CD4-positive, CD25-positive, alpha-beta regulatory T cell (primary cell): ENCODE measurements at regions not wholly inside any gene's neighbourhood (a gene's known extent, or its start where the extent isn't known, plus 50 kb on each side); places are given as distances from the start of the nearest gene placed in this dataset.

Source experiments
- ATAC-seq, 2 donors: fragments of 150-1000 bp; cut with Tn5 transposase; one replicate each; pipeline ENCODE4 v1.10.0; 2021; ENCODE audit warnings: low read depth in 2 of 2, moderate number of reproducible peaks in 2 of 2, moderate library complexity in 1 of 2
- DNase-seq, 3 donors: peaks; one replicate each; pipeline versions ENCODE4 v3.0.0 to v3.0.0-alpha.2; 2012 to 2022; ENCODE audit warnings: mixed read lengths in 1 of 3
- H3K27ac ChIP-seq: one replicate; pipeline ENCODE4 v1.7.0; 2013; ENCODE audit warnings: mild to moderate bottlenecking, low read length; ENCODE audit not compliant: insufficient read depth, poor library complexity, severe bottlenecking
- H3K27me3 ChIP-seq: one replicate; pipeline ENCODE4 v1.7.0; 2013; ENCODE audit warnings: low read length; ENCODE audit not compliant: control insufficient read depth, insufficient read depth
- H3K36me3 ChIP-seq: one replicate; pipeline ENCODE4 v1.7.0; 2013; ENCODE audit warnings: mild to moderate bottlenecking, low read length, moderate library complexity; ENCODE audit not compliant: control insufficient read depth, insufficient read depth
- H3K4me1 ChIP-seq: 2 replicates; pipeline ENCODE4 v1.7.0; 2013; ENCODE audit warnings: mild to moderate bottlenecking, low read length; ENCODE audit not compliant: insufficient read depth, control insufficient read depth, poor library complexity, severe bottlenecking
- H3K4me3 ChIP-seq: one replicate; pipeline ENCODE4 v1.7.0; 2013; ENCODE audit warnings: low read depth, mild to moderate bottlenecking, low read length, moderate library complexity
- H3K9me3 ChIP-seq, 2 experiments: 1 replicate in 1 of 2; 2 replicates in 1 of 2; pipeline ENCODE4 v1.7.0; 2013; ENCODE audit warnings: low read length in 2 of 2, mild to moderate bottlenecking in 1 of 2, moderate library complexity in 1 of 2; ENCODE audit not compliant: control insufficient read depth in 2 of 2
- H3K27ac Mint-ChIP-seq, 3 donors: one replicate each; pipeline ENCODE4 v1.8.0; 2020 to 2022; ENCODE audit warnings: mild to moderate bottlenecking in 3 of 3, mixed read lengths in 3 of 3, moderate library complexity in 2 of 3
- H3K27me3 Mint-ChIP-seq: one replicate; pipeline ENCODE4 v1.8.0; 2022; ENCODE audit warnings: mild to moderate bottlenecking, mixed read lengths
- H3K36me3 Mint-ChIP-seq: one replicate; pipeline ENCODE4 v1.8.0; 2020; ENCODE audit warnings: mixed read lengths
- H3K4me1 Mint-ChIP-seq, 4 donors: one replicate each; pipeline ENCODE4 v1.8.0; 2020 to 2022; ENCODE audit warnings: mixed read lengths in 4 of 4, mild to moderate bottlenecking in 1 of 4
- H3K4me3 Mint-ChIP-seq, 4 donors: one replicate each; pipeline ENCODE4 v1.8.0; 2020 to 2022; ENCODE audit warnings: mild to moderate bottlenecking in 4 of 4, mixed read lengths in 4 of 4, moderate library complexity in 3 of 4
- H3K9me3 Mint-ChIP-seq, 7 donors: one replicate each; pipeline ENCODE4 v1.8.0; 2020 to 2022; ENCODE audit warnings: mixed read lengths in 7 of 7, mild to moderate bottlenecking in 3 of 7, moderate library complexity in 2 of 7

DNA sequence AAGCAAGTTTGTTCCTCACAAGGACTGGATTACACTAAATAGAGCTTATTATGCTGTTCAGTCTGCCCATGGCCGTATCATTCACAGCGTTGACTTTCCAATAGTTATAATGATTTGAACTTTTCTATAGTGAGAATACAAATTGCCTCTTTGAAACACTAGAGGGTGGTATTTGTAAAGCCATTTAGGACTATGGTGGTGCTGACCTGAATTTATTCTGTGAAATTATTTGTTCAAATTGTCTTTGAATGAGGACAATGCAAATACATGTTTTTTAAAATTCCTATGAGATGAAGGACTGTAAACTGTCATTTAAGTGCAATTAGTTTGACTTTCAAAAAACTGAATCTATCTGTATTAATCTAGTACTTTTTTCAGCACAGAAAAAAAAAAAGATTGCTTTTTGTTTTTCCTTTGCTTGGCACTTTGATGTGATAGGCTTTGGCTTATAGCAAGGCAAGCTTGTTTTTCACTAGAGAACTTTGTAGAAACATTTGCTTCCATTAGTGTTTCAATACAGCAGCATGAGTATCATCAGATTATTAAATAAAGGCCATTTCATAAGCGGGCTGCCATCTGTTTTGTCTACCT lies 122.7 kb upstream of the TMEM229A start:
- H3K4me1 ChIP-seq = no peaks in the 10 kb centered on the region
- ATAC-seq (no peak), DNase-seq (no peak)
- no peaks in the 10 kb centered on the region for H3K36me3 Mint-ChIP-seq
- no peaks in the 10 kb centered on the region for H3K27me3 ChIP-seq
- peaks cover 0 to 5% (median under 1%) of the 10 kb centered on the region in 7 donors for H3K9me3 Mint-ChIP-seq
- no peaks in the 10 kb centered on the region for H3K27me3 Mint-ChIP-seq
- H3K4me3 Mint-ChIP-seq = no peak overlapping the region
- H3K36me3 ChIP-seq = no peaks in the 10 kb centered on the region
- H3K27ac Mint-ChIP-seq = no peak overlapping the region
- H3K27ac ChIP-seq = no peak overlapping the region
- no peaks in the 10 kb centered on the region for H3K9me3 ChIP-seq
- no peaks in the 10 kb centered on the region for H3K4me1 Mint-ChIP-seq
- H3K4me3 ChIP-seq = no peak overlapping the region

DNA sequence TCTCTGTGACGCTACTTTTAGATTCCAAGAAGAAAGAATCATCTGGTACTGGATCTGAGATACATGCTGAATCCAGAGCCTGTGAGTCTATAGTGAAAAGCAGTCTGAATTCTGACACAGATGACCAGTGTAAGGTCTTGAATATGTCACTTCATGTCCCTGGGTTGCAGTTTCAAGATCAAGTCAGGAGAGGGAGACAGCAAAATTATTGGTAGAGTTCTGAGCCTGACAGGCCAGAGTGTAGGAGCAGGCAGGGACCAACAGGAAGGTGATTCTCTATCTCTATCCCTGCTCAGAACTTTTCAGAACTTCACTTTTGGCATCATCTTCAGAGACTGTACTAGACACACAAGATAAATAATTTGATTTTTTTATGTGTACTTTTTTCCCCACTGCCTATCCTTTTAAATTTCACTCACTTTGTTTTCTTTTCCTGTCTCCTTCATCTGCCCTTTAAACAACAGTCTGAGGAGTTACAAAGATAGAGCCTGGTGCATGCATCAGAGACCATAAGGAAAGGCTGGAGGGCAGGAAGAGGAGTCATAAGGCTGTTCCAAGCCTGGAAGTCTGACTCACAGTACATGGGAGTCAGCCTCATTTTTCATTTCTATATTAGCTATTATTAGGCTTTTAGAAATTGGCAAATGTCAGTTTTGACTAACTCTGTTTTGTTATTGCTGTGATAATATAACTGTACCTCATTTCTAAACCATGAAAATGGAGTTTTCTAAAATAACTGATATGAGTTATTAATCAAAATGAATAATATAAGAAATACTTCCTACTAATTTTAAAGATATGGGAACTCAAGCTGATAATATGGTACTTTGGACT lies 120.2 kb upstream of the TMEM229A start:
- H3K27me3 Mint-ChIP-seq = no peaks in the 10 kb centered on the region
- Histone ChIP-seq H3K27ac (no peak overlapping the region), H3K4me1 (no peaks in the 10 kb centered on the region), H3K4me3 (no peak overlapping the region), H3K27me3 (no peaks in the 10 kb centered on the region), H3K36me3 (no peaks in the 10 kb centered on the region), H3K9me3 (no peaks in the 10 kb centered on the region)
- no peak for ATAC-seq
- H3K9me3 Mint-ChIP-seq = peaks cover 0 to 4% (median 0%) of the 10 kb centered on the region in 7 donors
- H3K4me1 Mint-ChIP-seq = no peaks in the 10 kb centered on the region
- peak in 1 of 3 donors; percentile 1 for DNase-seq
- no peak overlapping the region for H3K4me3 Mint-ChIP-seq
- no peak overlapping the region for H3K27ac Mint-ChIP-seq
- no peaks in the 10 kb centered on the region for H3K36me3 Mint-ChIP-seq

DNA sequence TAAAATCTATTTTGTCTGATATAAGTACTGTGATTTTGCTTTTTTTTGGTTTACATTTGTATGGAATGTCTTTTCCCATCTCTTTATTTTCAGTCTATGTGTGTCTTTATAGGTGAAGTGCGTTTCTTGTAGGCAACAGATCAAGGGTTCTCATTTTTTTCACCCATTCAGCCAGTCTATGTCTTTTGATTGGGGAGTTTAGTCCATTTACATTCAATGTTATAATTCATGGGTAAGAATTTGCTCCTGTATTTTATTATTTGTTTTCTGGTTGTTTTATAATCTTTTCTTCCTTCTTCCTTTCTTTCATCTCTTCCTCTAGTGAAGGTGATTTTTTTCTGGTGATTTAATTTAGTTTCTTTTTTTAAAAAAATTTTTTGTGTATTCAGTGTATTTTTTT lies 104.8 kb upstream of the TMEM229A start:
- no peaks in the 10 kb centered on the region for H3K4me1 Mint-ChIP-seq
- H3K27me3 ChIP-seq = no peaks in the 10 kb centered on the region
- ATAC-seq (no peak), DNase-seq (no peak)
- H3K4me3 ChIP-seq = no peak overlapping the region
- no peaks in the 10 kb centered on the region for H3K36me3 ChIP-seq
- peaks cover 3 to 13% (median 5%) of the 10 kb centered on the region in 7 donors for H3K9me3 Mint-ChIP-seq
- no peak overlapping the region for H3K27ac Mint-ChIP-seq
- no peak overlapping the region for H3K27ac ChIP-seq
- H3K27me3 Mint-ChIP-seq = no peaks in the 10 kb centered on the region
- no peaks in the 10 kb centered on the region for H3K36me3 Mint-ChIP-seq
- H3K9me3 ChIP-seq = peaks cover 0 to 4% of the 10 kb centered on the region in 2 experiments
- H3K4me3 Mint-ChIP-seq = no peak overlapping the region
- H3K4me1 ChIP-seq = no peaks in the 10 kb centered on the region

DNA sequence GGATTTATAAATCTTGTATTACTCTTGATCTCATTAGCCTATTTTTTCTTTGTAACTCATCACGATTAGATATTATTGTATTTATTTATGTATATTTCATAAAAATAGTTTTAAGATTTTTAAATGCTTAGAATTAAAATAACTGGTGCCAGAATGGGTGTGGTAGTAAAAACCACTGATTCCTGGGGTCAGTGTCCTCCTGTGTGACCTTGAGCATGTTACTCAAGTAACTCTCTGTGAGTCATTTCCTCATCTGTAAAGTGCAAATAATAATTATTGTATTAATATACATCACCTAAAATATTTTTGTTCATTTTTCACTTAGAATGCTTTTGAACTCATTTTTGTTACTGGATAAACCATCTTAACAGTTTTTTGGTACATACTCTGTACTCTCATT lies 91.3 kb upstream of the TMEM229A start:
- Histone ChIP-seq H3K9me3 (no peaks in the 10 kb centered on the region), H3K27me3 (no peaks in the 10 kb centered on the region), H3K4me3 (no peak overlapping the region), H3K27ac (no peak overlapping the region), H3K4me1 (no peaks in the 10 kb centered on the region), H3K36me3 (no peaks in the 10 kb centered on the region)
- DNase-seq = no peak
- Mint-ChIP-seq H3K27ac (no peak overlapping the region), H3K4me1 (no peaks in the 10 kb centered on the region), H3K4me3 (no peak overlapping the region), H3K27me3 (no peaks in the 10 kb centered on the region), H3K36me3 (no peaks in the 10 kb centered on the region), H3K9me3 (peaks cover 0 to 3% (median 0%) of the 10 kb centered on the region in 7 donors)
- no peak for ATAC-seq

DNA sequence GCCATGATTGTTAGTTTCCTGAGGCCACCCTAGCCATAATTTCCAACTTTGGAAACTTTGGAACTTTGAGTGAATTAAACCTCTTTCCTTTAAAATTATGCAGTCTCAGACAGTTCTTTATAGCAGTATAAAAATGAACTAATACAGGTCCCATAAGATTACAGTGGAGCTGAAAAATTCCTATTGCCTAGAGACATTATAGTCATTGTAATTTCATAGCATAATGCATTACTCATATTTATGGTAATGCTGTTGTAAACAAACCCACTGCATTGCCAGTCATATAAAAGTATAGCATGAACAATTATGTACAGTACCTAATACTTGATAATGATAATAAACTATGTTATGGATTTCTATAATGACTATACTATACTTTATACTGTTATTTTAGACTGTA lies 88.0 kb upstream of the TMEM229A start:
- H3K36me3 Mint-ChIP-seq = no peaks in the 10 kb centered on the region
- no peak overlapping the region for H3K27ac ChIP-seq

DNA sequence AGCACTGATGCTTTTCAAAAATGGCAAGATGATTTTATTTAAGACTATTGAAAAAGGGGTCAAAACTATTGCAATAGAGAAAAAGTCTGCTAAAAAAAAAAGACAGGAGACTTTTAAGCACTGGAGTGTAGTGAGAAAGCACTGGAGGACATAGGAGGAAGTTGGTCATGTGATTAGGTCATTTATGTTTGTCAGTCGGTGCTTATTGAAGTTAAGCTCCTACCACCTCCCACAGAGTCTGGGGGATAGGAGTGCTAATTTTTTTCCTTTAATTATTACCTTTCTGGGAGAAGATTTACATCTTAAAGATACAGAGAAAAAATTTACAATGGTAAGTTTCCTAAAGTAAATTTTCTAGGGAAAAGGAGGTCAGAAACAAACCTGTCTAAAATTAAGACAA lies 80.2 kb upstream of the TMEM229A start:
- Mint-ChIP-seq H3K4me1 (no peaks in the 10 kb centered on the region), H3K4me3 (no peak overlapping the region), H3K27ac (no peak overlapping the region), H3K27me3 (no peaks in the 10 kb centered on the region), H3K9me3 (peaks cover 0 to 14% (median 3%) of the 10 kb centered on the region in 7 donors), H3K36me3 (no peaks in the 10 kb centered on the region)
- no peaks in the 10 kb centered on the region for H3K4me1 ChIP-seq
- DNase-seq (no peak), ATAC-seq (no peak)
- no peaks in the 10 kb centered on the region for H3K27me3 ChIP-seq
- H3K4me3 ChIP-seq = no peak overlapping the region
- H3K9me3 ChIP-seq = no peaks in the 10 kb centered on the region
- H3K36me3 ChIP-seq = no peaks in the 10 kb centered on the region
- no peak overlapping the region for H3K27ac ChIP-seq

More for the DNA sequence above, 88.0 kb upstream of the TMEM229A start:
- H3K27ac Mint-ChIP-seq = no peak overlapping the region
- ATAC-seq (no peak), DNase-seq (no peak)
- Histone ChIP-seq H3K4me3 (no peak overlapping the region), H3K4me1 (no peaks in the 10 kb centered on the region), H3K36me3 (no peaks in the 10 kb centered on the region), H3K27me3 (no peaks in the 10 kb centered on the region), H3K9me3 (no peaks in the 10 kb centered on the region)
- H3K27me3 Mint-ChIP-seq = no peaks in the 10 kb centered on the region
- H3K4me1 Mint-ChIP-seq = no peaks in the 10 kb centered on the region
- peaks cover 0 to 9% (median 3%) of the 10 kb centered on the region in 7 donors for H3K9me3 Mint-ChIP-seq
- no peak overlapping the region for H3K4me3 Mint-ChIP-seq

DNA sequence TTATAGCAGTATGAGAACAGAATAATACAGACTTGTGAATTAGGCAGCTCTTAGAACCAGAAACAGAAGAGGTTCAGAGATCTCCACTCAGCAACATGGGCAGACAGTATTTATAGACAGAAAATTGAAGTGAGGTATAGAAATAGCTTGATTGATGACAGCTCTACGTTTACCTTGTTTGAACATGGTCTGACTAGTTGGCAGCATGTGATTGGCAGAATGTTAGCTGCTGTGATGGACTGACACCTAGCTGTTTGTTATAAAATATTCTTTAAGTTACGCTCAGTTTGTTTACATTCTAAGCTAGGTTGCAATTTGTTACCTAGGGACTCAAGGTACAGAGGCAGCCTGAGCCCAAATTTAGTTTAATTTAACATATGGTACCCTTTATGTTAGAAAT lies 73.7 kb upstream of the TMEM229A start:
- ATAC-seq (no peak), DNase-seq (no peak)
- Histone ChIP-seq H3K9me3 (no peaks in the 10 kb centered on the region), H3K4me3 (no peak overlapping the region), H3K4me1 (no peaks in the 10 kb centered on the region), H3K27ac (no peak overlapping the region), H3K36me3 (no peaks in the 10 kb centered on the region), H3K27me3 (no peaks in the 10 kb centered on the region)
- Mint-ChIP-seq H3K9me3 (peaks cover 0 to 11% (median 3%) of the 10 kb centered on the region in 7 donors), H3K4me3 (no peak overlapping the region), H3K27me3 (no peaks in the 10 kb centered on the region), H3K36me3 (no peaks in the 10 kb centered on the region), H3K4me1 (no peaks in the 10 kb centered on the region), H3K27ac (no peak overlapping the region)
